Pancreas (tissue), 10 donors: ENCODE measurements at regions not wholly inside any gene's neighbourhood (a gene's known extent, or its start where the extent isn't known, plus 50 kb on each side); places are given as distances from the start of the nearest gene placed in this dataset.
A peak's percentile ranks its signal among the peaks of the same experiment; 100 is the strongest.
"Not testable (repeated sequence)": the region's sequence is repeated elsewhere in the genome, so short reads cannot be mapped to it uniquely, and the experiment has no call there.

ENCODE experiments used
- ATAC-seq, 4 donors: fragments of 200-7000 bp; cut with Tn5 transposase; one replicate each; pipeline versions ENCODE4 v1.8.0 to v1.9.1; 2020; ENCODE audit warnings: mild to moderate bottlenecking in 4 of 4, moderate library complexity in 4 of 4
- DNase-seq, 6 donors: peaks; one replicate each; pipeline ENCODE4 v3.0.0-alpha.2; 2020
- FAIRE-seq: peaks from 2 replicates; lab custom pipeline; 2012; peaks lifted over from hg19 to GRCh38; lab: Jason Lieb, UNC
- H3K27ac ChIP-seq, 4 donors: fragments of 200-600 bp; sonication (generic); 1 replicate in 3 of 4; 2 replicates in 1 of 4; pipeline versions ENCODE4 v1.5.0 to v1.8.0; 2020
- H3K27me3 ChIP-seq, 4 donors: fragments of 200-600 bp; one replicate each; pipeline ENCODE4 v1.8.0; 2021
- H3K36me3 ChIP-seq, 3 donors: fragments of 200-600 bp; sonication (generic) in 1 of 3; one replicate each; pipeline versions ENCODE4 v1.5.0 to v1.8.0; 2020 to 2021
- H3K4me1 ChIP-seq, 3 donors: fragments of 200-600 bp; one replicate each; pipeline ENCODE4 v1.8.0; 2021
- H3K4me3 ChIP-seq, 4 donors: fragments of 200-600 bp; sonication (generic) in 2 of 4; one replicate each; pipeline versions ENCODE4 v1.5.0 to v1.8.0; 2020 to 2021
- H3K9me3 ChIP-seq, 4 donors: fragments of 200-600 bp; one replicate each; pipeline ENCODE4 v1.8.0; 2021
- WGBS, 2 donors: extraction: QIAGEN DNeasy Blood & Tissue Kit; methylation state at CpG; one replicate each; pipeline ENCODE4 v1.1.7; 2013; 5-methylcytosine and 5-hydroxymethylcytosine counted together
- intact Hi-C, 3 donors: fragments of 100-400 bp; cut with DNase I; formaldehyde crosslinking; loops; one replicate each; pipeline versions ENCODE4 v1.11.1 to v1.14.2; 2022
- TF ChIP-seq, protein P1 (sequence below), 4 donors: fragments of 200-600 bp; sonication (generic) in 3 of 4; IDR thresholded peaks; one replicate each; pipeline versions ENCODE4 v1.5.0 to v1.8.0; 2021; ENCODE audit warnings: antibody characterized with exemption in 4 of 4
- donor health status: healthy with polysubstance abuse.
- donor health status: DM: no; HTN: no; CAD: no; lungs with moderate emphysema.
- donor health status: DM: no; HTN: no; CAD: no.
- donor health status: control.
- donor health status: control.
- donor health status: Bipolar disorder and iron deficiency.
- donor health status: DM: yes; HTN: yes; CAD: no.
- donor health status: DM: no; HTN: no; CAD: no.
- donor health status: DM: no; HTN: no; CAD: no.
- donor health status: DM: yes; HTN: yes; CAD: no.

DNA sequence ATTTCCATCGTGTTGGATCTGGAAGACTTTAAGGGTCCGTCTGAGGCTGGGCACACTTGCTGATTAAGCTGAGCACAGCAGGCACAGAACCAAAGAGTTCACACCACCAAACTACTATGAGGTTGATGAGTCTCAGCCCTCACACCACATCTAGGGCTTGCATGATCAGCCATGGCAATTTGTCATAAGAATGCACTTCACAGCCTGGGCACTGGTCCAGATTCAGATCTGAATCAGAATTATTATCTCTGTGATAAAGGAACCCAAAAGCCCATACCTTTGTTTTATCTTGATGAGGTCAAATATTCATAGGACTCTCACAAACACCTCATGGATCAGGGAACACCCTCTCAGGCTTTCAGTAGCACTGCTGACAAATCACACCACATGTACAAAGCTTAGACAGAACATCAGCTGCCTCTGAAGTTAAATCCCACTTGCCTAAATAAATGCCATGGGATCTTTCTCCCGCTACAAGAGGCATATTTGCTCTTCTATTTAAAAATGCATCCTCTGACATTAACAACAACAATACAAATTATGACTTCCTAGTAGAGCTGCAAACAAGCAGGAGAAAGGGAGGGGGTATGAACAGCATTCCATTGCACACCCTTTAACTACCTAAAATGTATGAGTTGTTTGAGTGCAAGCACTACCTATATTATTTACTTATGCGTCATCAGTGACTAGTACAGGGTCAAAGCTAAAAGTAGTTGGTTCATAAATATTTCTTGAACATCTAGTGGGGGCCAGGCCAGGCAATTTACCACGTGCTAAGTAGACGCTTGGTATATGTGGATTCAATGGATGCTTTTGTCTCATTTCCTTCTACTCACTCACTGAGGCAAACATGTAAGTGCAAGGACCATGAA, 186.3 kb upstream of the FGF13 start:
- Histone ChIP-seq H3K9me3 (no peaks in the 10 kb centered on the region), H3K4me1 (no peaks in the 10 kb centered on the region), H3K36me3 (no peaks in the 10 kb centered on the region), H3K27ac (no peak overlapping the region), H3K27me3 (no peaks in the 10 kb centered on the region), H3K4me3 (no peak overlapping the region)
- ATAC-seq (no peak), FAIRE-seq (no peak), DNase-seq (no peak)
- intact Hi-C loops = no loop called here
- TF ChIP-seq, protein P1, sequence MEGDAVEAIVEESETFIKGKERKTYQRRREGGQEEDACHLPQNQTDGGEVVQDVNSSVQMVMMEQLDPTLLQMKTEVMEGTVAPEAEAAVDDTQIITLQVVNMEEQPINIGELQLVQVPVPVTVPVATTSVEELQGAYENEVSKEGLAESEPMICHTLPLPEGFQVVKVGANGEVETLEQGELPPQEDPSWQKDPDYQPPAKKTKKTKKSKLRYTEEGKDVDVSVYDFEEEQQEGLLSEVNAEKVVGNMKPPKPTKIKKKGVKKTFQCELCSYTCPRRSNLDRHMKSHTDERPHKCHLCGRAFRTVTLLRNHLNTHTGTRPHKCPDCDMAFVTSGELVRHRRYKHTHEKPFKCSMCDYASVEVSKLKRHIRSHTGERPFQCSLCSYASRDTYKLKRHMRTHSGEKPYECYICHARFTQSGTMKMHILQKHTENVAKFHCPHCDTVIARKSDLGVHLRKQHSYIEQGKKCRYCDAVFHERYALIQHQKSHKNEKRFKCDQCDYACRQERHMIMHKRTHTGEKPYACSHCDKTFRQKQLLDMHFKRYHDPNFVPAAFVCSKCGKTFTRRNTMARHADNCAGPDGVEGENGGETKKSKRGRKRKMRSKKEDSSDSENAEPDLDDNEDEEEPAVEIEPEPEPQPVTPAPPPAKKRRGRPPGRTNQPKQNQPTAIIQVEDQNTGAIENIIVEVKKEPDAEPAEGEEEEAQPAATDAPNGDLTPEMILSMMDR (IDR thresholded peaks at IDR 0.05) = no peak
- WGBS, 2 donors = 50 to 56% methylated on average over 6 of the region's 6 CpGs

DNA sequence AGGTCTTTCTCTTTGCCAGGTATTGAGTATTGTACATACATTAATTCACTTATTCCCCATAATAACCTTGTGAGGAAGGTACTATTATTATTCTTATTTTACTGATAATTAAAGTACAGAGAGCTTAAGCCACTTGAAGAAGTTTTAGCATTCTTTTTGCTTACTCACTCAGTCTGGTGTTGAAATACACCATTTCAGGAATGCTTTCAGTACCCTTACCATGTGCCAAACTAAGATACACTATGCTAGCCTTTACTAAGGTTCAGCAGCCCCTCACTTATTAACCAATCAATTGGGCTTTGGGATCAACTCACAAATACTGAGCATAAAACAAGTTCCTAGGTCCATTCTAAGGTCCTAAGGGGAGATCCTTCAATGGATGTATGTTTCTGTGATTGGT, 179.0 kb upstream of the FGF13 start:
- Histone ChIP-seq H3K4me1 (no peaks in the 10 kb centered on the region), H3K27me3 (no peaks in the 10 kb centered on the region), H3K36me3 (no peaks in the 10 kb centered on the region), H3K27ac (no peak overlapping the region), H3K4me3 (no peak overlapping the region), H3K9me3 (no peaks in the 10 kb centered on the region)
- intact Hi-C loops = no loop called here
- TF ChIP-seq, protein P1 (IDR thresholded peaks at IDR 0.05) = no peak
- ATAC-seq (no peak), DNase-seq (no peak), FAIRE-seq (no peak)

DNA sequence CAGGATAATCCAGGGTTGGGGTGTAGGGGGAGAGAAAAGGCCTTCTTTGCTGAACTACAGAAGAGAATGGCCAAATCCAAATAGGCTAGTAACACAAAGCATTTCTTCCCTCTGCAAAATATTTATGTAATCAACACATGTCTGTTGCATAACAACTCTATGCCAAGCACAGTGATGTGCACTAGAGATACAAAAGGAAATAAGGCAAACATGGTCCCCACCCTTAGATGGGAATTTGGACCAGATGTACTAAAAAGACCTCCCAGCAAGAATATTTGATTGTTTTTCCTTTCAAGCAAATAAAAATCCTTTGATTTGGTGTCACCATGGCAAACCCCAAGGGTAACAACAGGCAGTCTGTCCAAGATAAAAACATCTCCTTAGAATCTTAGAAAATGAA, 177.6 kb upstream of the FGF13 start:
- no peak overlapping the region for H3K4me3 ChIP-seq
- no peaks in the 10 kb centered on the region for H3K9me3 ChIP-seq
- intact Hi-C loops = no loop called here
- no peaks in the 10 kb centered on the region for H3K4me1 ChIP-seq
- H3K27me3 ChIP-seq = peaks cover 0 to 8% (median 0%) of the 10 kb centered on the region in 4 donors
- H3K27ac ChIP-seq = no peak overlapping the region
- ATAC-seq (no peak), FAIRE-seq (no peak), DNase-seq (no peak)
- TF ChIP-seq, protein P1 (IDR thresholded peaks at IDR 0.05) = no peak
- H3K36me3 ChIP-seq = no peaks in the 10 kb centered on the region

DNA sequence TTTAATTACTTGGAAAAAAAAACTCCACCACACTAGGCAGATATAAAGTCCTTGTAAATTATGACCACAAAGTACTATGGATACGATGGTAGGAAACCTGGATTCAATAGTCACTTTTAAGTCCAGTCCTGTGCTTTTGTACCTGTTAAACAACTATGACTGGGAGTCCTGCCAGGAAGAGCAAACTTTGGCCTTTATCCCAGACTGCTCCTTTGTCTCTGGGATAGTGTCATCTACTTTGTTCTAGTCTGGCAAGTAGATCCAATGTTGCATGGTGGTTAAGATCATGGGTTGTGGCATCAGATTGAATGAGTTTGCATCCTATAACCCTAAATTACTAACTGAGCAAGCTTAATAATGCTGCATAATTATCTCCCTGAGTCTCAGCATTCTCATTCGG, 175.3 kb upstream of the FGF13 start:
- Histone ChIP-seq H3K4me1 (no peaks in the 10 kb centered on the region), H3K27me3 (peaks cover 0 to 8% (median 0%) of the 10 kb centered on the region in 4 donors), H3K27ac (no peak overlapping the region), H3K4me3 (no peak overlapping the region), H3K36me3 (no peaks in the 10 kb centered on the region), H3K9me3 (no peaks in the 10 kb centered on the region)
- TF ChIP-seq, protein P1 (IDR thresholded peaks at IDR 0.05) = no peak
- 44 to 54% methylated on average over 2 of the region's 2 CpGs for WGBS, 2 donors
- ATAC-seq (no peak), DNase-seq (no peak), FAIRE-seq (no peak)
- intact Hi-C loops = no loop called here

DNA sequence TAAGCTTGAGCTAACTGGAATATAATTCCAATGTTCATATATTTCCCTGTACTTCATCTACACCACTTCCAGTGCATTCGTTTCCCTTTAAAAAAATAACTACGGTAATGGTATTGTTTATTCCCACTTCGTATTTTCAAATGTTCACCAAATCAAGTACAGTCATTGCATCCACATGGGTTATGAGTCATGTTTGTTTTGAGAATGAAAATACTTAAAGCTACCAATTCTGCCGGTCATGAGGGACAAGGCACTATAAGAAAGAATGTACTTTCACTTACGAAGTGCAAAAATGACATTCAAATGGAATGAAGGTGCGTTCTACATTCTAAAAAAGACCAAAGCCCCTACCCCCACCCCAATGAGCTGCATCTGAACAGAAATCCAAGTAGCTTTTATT, 174.4 kb upstream of the FGF13 start:
- Histone ChIP-seq H3K9me3 (no peaks in the 10 kb centered on the region), H3K4me3 (no peak overlapping the region), H3K4me1 (no peaks in the 10 kb centered on the region), H3K36me3 (no peaks in the 10 kb centered on the region), H3K27me3 (peaks cover 0 to 8% (median 0%) of the 10 kb centered on the region in 4 donors), H3K27ac (no peak overlapping the region)
- 64 to 68% methylated on average over 6 of the region's 6 CpGs for WGBS, 2 donors
- intact Hi-C loops = no loop called here
- TF ChIP-seq, protein P1 (IDR thresholded peaks at IDR 0.05) = no peak
- FAIRE-seq (peak; percentile 83), ATAC-seq (no peak), DNase-seq (no peak)

DNA sequence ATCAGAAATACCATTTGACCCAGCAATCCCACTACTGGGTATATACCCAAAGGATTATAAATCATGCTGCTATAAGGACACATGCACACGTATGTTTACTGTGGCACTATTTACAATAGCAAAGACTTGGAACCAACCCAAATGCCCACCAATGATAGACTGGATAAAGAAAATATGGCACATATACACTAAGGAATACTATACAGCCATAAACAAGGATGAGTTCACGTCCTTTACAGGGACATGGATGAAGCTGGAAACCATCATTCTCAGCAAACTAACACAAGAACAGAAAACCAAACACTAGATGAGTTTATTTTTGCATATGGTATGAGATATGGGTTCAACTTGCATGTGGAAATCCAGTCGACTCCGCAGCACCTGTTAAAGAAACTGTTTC, 168.8 kb upstream of the FGF13 start:
- WGBS, 2 donors = 68 to 75% methylated on average over 4 of the region's 4 CpGs
- H3K27ac ChIP-seq, intact Hi-C loops, H3K27me3 ChIP-seq, H3K4me3 ChIP-seq, H3K9me3 ChIP-seq, DNase-seq, ATAC-seq, FAIRE-seq, H3K4me1 ChIP-seq, H3K36me3 ChIP-seq: not testable (repeated sequence)
